Stimulated activated naive B cell treated with anti-CD40 and anti-IgM and Interleukin-4, amounts not matched to agents 10 μg/mL and 1 μg/mL and 100 μg/mL, for 72 hours (primary cell): ENCODE measurements at regions not wholly inside any gene's neighbourhood (a gene's known extent, or its start where the extent isn't known, plus 50 kb on each side); places are given as distances from the start of the nearest gene placed in this dataset.
"Not testable (repeated sequence)": the region's sequence is repeated elsewhere in the genome, so short reads cannot be mapped to it uniquely, and the experiment has no call there.

ENCODE experiments used
- ATAC-seq, 2 donors: fragments of 150-1000 bp; cut with Tn5 transposase; replicated peaks; 2 replicates each; pipeline ENCODE4 v1.10.0; 2021; ENCODE audit warnings: moderate library complexity in 1 of 2
- DNase-seq: peaks from one replicate; pipeline ENCODE4 v3.0.0; 2021
- H3K27ac Mint-ChIP-seq: one replicate; pipeline ENCODE4 v1.8.0; 2022; ENCODE audit warnings: mild to moderate bottlenecking, mixed read lengths
- H3K27me3 Mint-ChIP-seq, 2 donors: one replicate each; pipeline ENCODE4 v1.8.0; 2022; ENCODE audit warnings: mixed read lengths in 2 of 2
- H3K36me3 Mint-ChIP-seq, 2 donors: one replicate each; pipeline ENCODE4 v1.8.0; 2022; ENCODE audit warnings: mixed read lengths in 2 of 2, mild to moderate bottlenecking in 1 of 2
- H3K4me1 Mint-ChIP-seq, 2 donors: one replicate each; pipeline ENCODE4 v1.8.0; 2022; ENCODE audit warnings: mixed read lengths in 2 of 2, mild to moderate bottlenecking in 1 of 2
- H3K4me3 Mint-ChIP-seq, 2 donors: one replicate each; pipeline ENCODE4 v1.8.0; 2022; ENCODE audit warnings: mild to moderate bottlenecking in 2 of 2, mixed read lengths in 2 of 2, moderate library complexity in 1 of 2
- H3K9me3 Mint-ChIP-seq, 2 donors: one replicate each; pipeline ENCODE4 v1.8.0; 2022; ENCODE audit warnings: mixed read lengths in 2 of 2, mild to moderate bottlenecking in 1 of 2

DNA sequence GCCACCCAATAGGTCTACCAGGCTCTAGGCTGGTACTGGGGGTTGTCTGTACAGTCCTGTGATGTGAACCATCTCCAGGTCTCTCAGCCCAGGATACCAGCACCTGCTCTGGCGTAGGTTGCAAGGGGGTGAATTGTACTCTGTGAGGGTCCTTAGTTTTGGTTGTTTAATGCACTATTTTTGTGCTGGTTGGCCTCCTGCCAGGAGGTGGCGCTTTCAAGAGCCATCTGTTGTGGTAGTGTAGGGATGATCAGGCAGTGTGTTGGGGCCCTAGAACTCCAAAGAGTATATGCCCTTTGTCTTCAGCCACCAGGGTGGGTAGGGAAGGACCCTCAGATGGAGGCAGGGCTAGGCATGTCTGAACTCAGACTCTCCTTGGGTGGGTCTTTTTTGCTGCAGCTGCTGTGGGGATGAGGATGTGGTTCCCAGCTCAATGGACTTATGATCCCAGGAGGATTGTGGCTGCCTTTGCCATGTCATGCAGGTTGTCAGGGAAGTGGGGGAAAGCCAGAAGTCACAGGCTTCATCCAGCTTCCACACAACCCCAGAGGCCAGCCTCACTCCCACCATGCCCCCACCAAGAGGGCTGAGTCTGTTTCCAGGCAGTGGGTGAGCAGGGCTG, 301.8 kb upstream of the CHRM3 start:
- no peaks in the 10 kb centered on the region for H3K36me3 Mint-ChIP-seq
- no peak for ATAC-seq
- no peaks in the 10 kb centered on the region for H3K27me3 Mint-ChIP-seq
- peaks cover 12% of the 10 kb centered on the region in 2 donors for H3K9me3 Mint-ChIP-seq
- H3K27ac Mint-ChIP-seq: no peak overlapping the region
- no peaks in the 10 kb centered on the region for H3K4me1 Mint-ChIP-seq
- no peak overlapping the region for H3K4me3 Mint-ChIP-seq
- DNase-seq: no peak

GRCh38 chr1:239081947-239082346, 304.4 kb upstream of the CHRM3 start:
- DNase-seq, H3K4me3 Mint-ChIP-seq, H3K4me1 Mint-ChIP-seq, H3K27ac Mint-ChIP-seq, ATAC-seq, H3K27me3 Mint-ChIP-seq, H3K36me3 Mint-ChIP-seq: not testable (repeated sequence)
- H3K9me3 Mint-ChIP-seq: peaks cover 12 to 13% of the 10 kb centered on the region in 2 donors

DNA sequence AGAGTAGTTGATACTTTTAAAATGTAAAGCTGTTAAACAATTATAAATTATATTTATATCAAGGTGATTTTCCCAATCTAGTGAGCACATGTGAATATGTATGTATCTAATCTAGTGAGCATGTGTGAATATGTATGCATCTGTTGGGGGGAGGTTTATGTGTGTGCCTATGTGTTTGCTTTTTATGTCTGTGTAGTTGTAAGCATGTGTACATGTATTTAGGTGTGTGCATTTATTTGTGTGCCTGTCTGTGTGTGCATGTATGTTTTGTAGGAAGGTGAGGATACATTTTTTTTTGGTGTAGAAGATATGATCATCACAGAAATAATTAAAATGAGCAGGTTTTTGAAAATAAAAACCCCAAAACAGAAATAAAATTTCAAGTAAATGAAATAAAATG, 318.9 kb upstream of the CHRM3 start:
- H3K27ac Mint-ChIP-seq: no peak overlapping the region
- no peaks in the 10 kb centered on the region for H3K36me3 Mint-ChIP-seq
- no peaks in the 10 kb centered on the region for H3K27me3 Mint-ChIP-seq
- no peak for DNase-seq
- no peaks in the 10 kb centered on the region for H3K9me3 Mint-ChIP-seq
- no peak for ATAC-seq
- no peak overlapping the region for H3K4me3 Mint-ChIP-seq
- H3K4me1 Mint-ChIP-seq: no peaks in the 10 kb centered on the region

GRCh38 chr1:239067058-239067457, 319.3 kb upstream of the CHRM3 start:
- Mint-ChIP-seq H3K27ac (no peak overlapping the region), H3K4me3 (no peak overlapping the region), H3K9me3 (no peaks in the 10 kb centered on the region), H3K36me3 (no peaks in the 10 kb centered on the region), H3K4me1 (no peaks in the 10 kb centered on the region), H3K27me3 (no peaks in the 10 kb centered on the region)
- no peak for ATAC-seq
- DNase-seq: no peak

DNA sequence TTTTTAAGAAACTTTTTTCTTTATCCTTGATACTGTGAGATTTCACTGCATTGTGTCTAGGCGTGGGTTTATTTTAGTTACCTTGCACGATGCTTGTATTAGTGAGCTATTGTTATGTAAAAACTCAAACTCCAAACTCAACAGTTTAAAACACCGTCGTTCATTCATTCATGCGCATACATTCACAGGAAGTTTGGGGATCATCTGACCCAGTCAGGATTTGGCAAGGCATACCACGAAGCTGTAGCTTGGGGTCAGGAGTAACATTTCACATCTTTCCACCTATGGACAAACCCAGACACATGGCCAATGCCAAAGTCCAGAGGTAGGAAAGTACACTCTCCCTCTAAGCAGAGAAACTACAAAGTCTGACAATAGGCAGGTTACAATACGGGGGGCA, 324.6 kb upstream of the CHRM3 start:
- H3K9me3 Mint-ChIP-seq: peaks cover 0 to 5% of the 10 kb centered on the region in 2 donors
- DNase-seq: no peak
- H3K27me3 Mint-ChIP-seq: no peaks in the 10 kb centered on the region
- H3K36me3 Mint-ChIP-seq: no peaks in the 10 kb centered on the region
- no peaks in the 10 kb centered on the region for H3K4me1 Mint-ChIP-seq
- ATAC-seq: no peak
- no peak overlapping the region for H3K27ac Mint-ChIP-seq
- no peak overlapping the region for H3K4me3 Mint-ChIP-seq

DNA sequence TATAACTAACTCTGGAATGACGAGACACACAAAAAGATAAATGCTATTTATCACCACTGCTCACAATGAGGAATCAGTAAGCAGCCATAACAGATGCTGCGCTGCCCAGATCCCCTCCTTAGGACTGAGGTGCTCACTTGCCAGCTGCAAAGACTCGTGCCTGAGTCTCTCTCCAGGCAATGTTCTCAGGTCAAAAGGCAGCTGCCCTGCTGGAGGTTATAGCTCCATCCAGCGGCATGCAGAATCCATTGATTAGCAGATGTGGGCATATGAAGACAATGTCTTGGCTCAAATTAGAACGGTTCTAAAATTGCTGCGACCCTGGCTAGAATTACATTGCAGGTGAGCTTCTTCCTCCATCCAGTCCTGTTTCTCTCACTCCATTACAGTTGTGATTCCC, 328.2 kb upstream of the CHRM3 start:
- Mint-ChIP-seq H3K27me3 (no peaks in the 10 kb centered on the region), H3K9me3 (peaks cover 5% of the 10 kb centered on the region in 2 donors), H3K27ac (no peak overlapping the region), H3K36me3 (no peaks in the 10 kb centered on the region), H3K4me1 (no peaks in the 10 kb centered on the region), H3K4me3 (no peak overlapping the region)
- DNase-seq: no peak
- ATAC-seq: no peak

GRCh38 chr1:239056940-239057339, 329.4 kb upstream of the CHRM3 start:
- no peak overlapping the region for H3K4me3 Mint-ChIP-seq
- ATAC-seq: no peak
- no peaks in the 10 kb centered on the region for H3K36me3 Mint-ChIP-seq
- no peak for DNase-seq
- H3K9me3 Mint-ChIP-seq: peaks cover 5% of the 10 kb centered on the region in 2 donors
- H3K27me3 Mint-ChIP-seq: no peaks in the 10 kb centered on the region
- H3K27ac Mint-ChIP-seq: no peak overlapping the region
- H3K4me1 Mint-ChIP-seq: no peaks in the 10 kb centered on the region

DNA sequence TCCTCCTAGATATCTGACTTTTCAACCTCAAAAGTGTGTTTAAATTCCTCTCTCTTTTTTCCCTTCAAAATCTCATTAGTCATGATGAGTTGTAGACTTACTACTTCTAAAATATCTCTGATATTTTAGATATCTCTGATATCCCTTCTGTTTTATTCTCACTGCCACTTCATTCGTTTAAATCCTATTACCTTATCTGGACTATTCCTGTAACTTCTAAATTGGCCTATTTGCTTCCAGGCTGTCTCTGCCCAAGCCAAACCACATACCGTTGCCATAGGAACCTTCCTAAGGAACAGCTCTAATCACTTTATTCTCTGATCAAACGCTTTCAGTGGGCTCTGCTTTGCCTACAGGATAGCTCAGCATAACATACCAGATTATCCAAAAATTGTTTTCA, 333.1 kb upstream of the CHRM3 start:
- Mint-ChIP-seq H3K36me3 (no peaks in the 10 kb centered on the region), H3K27me3 (no peaks in the 10 kb centered on the region), H3K4me1 (no peaks in the 10 kb centered on the region), H3K9me3 (peaks cover 3 to 9% of the 10 kb centered on the region in 2 donors), H3K4me3 (no peak overlapping the region), H3K27ac (no peak overlapping the region)
- no peak for DNase-seq
- no peak for ATAC-seq

- Mint-ChIP-seq H3K27me3 (no peaks in the 10 kb centered on the region), H3K4me1 (no peaks in the 10 kb centered on the region), H3K4me3 (no peak overlapping the region), H3K27ac (no peak overlapping the region), H3K9me3 (peaks cover 0 to 9% of the 10 kb centered on the region in 2 donors), H3K36me3 (no peaks in the 10 kb centered on the region)
- DNase-seq: no peak
- ATAC-seq: no peak
Observed at GRCh38 chr1:239049571-239049970, 336.8 kb upstream of the CHRM3 start.

GRCh38 chr1:239044829-239045228, 341.5 kb upstream of the CHRM3 start:
- Mint-ChIP-seq H3K27me3 (no peaks in the 10 kb centered on the region), H3K4me3 (no peak overlapping the region), H3K36me3 (no peaks in the 10 kb centered on the region), H3K27ac (no peak overlapping the region), H3K4me1 (no peaks in the 10 kb centered on the region), H3K9me3 (peaks cover 3 to 9% of the 10 kb centered on the region in 2 donors)
- DNase-seq: no peak
- no peak for ATAC-seq

GRCh38 chr1:239040523-239040922, 345.8 kb upstream of the CHRM3 start:
- no peak overlapping the region for H3K27ac Mint-ChIP-seq

DNA sequence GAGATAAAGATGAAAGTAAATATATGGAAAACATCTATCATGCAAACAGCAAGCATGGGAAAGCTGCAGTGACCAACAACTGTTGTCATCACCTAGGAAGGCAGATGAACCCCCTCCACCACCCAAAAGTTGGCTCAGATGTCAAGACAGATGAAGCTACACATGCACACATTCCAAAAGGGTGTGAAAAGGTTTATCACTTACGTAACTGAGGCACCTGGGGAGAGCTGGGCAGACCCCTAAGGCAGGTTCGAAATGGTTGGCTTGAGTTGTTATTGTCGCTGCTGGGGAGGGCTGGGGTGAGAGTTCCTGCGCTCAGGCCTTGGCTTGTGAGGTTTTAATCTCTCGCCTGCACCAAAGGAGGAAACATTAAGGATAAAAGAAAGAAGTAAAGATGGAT, 355.1 kb upstream of the CHRM3 start:
- DNase-seq: no peak
- Mint-ChIP-seq H3K27ac (no peak overlapping the region), H3K4me1 (no peaks in the 10 kb centered on the region), H3K27me3 (no peaks in the 10 kb centered on the region), H3K9me3 (peaks cover 5 to 10% of the 10 kb centered on the region in 2 donors), H3K36me3 (no peaks in the 10 kb centered on the region), H3K4me3 (no peak overlapping the region)
- ATAC-seq: no peak

More at GRCh38 chr1:239040523-239040922, 345.8 kb upstream of the CHRM3 start:
- H3K27me3 Mint-ChIP-seq: no peaks in the 10 kb centered on the region
- peaks cover 4% of the 10 kb centered on the region in 2 donors for H3K9me3 Mint-ChIP-seq
- H3K4me3 Mint-ChIP-seq: no peak overlapping the region
- no peaks in the 10 kb centered on the region for H3K4me1 Mint-ChIP-seq
- H3K36me3 Mint-ChIP-seq: no peaks in the 10 kb centered on the region
- ATAC-seq (no peak), DNase-seq (no peak)

- ATAC-seq (no peak), DNase-seq (no peak)
- H3K27ac Mint-ChIP-seq: no peak overlapping the region
- no peaks in the 10 kb centered on the region for H3K27me3 Mint-ChIP-seq
- H3K4me3 Mint-ChIP-seq: no peak overlapping the region
- peaks cover 3 to 5% of the 10 kb centered on the region in 2 donors for H3K9me3 Mint-ChIP-seq
- H3K4me1 Mint-ChIP-seq: no peaks in the 10 kb centered on the region
- no peaks in the 10 kb centered on the region for H3K36me3 Mint-ChIP-seq
Observed at GRCh38 chr1:239025997-239026694, 360.2 kb upstream of the CHRM3 start.

- Mint-ChIP-seq H3K4me3 (no peak overlapping the region), H3K27me3 (no peaks in the 10 kb centered on the region), H3K4me1 (no peaks in the 10 kb centered on the region), H3K36me3 (no peaks in the 10 kb centered on the region), H3K27ac (no peak overlapping the region), H3K9me3 (peaks cover 3 to 5% of the 10 kb centered on the region in 2 donors)
- ATAC-seq (peak; percentile 75 to 83), DNase-seq (peak; percentile 1)
Observed at GRCh38 chr1:239025223-239025622, 361.1 kb upstream of the CHRM3 start.

- no peaks in the 10 kb centered on the region for H3K36me3 Mint-ChIP-seq
- no peaks in the 10 kb centered on the region for H3K27me3 Mint-ChIP-seq
- no peak overlapping the region for H3K4me3 Mint-ChIP-seq
- H3K9me3 Mint-ChIP-seq: peaks cover 3 to 5% of the 10 kb centered on the region in 2 donors
- H3K4me1 Mint-ChIP-seq: no peaks in the 10 kb centered on the region
- no peak for ATAC-seq
- no peak for DNase-seq
- no peak overlapping the region for H3K27ac Mint-ChIP-seq
Observed at GRCh38 chr1:239023732-239024360, 362.5 kb upstream of the CHRM3 start.
